ENCODE measurements at regions not wholly inside any gene's neighbourhood (a gene's known extent, or its start where the extent isn't known, plus 50 kb on each side); places are given as distances from the start of the nearest gene placed in this dataset.
"Not testable (repeated sequence)": the region's sequence is repeated elsewhere in the genome, so short reads cannot be mapped to it uniquely, and the experiment has no call there.

DNA sequence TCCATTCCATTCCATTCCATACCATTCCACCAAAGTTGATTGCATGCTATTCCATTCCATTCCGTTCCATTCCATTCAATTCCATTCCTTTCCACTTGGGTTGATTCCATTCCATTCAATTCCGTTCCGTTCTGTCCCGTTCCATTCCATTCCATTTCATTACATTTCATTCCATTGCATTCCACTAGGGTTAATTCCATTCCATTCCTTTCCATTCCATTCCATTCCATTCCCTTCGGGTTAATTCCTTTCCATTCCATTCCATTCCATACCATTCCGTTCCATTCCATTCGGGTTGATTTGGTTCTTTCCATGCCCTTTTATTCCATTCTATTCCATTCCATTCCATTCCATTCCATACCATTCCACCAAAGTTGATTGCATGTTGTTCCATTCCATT lies 131.9 kb downstream of the CWH43 start:
- H3K9me3 ChIP-seq = peaks cover 17 to 28% of the 10 kb centered on the region in 2 donors
- DNase-seq (ENCODE audit: low spot score in 2 of 2); intact Hi-C loops (cut with DNase I); H3K27ac ChIP-seq; H3K36me3 ChIP-seq; H3K4me3 ChIP-seq; H3K27me3 ChIP-seq; H3K4me1 ChIP-seq: not testable (repeated sequence)

DNA sequence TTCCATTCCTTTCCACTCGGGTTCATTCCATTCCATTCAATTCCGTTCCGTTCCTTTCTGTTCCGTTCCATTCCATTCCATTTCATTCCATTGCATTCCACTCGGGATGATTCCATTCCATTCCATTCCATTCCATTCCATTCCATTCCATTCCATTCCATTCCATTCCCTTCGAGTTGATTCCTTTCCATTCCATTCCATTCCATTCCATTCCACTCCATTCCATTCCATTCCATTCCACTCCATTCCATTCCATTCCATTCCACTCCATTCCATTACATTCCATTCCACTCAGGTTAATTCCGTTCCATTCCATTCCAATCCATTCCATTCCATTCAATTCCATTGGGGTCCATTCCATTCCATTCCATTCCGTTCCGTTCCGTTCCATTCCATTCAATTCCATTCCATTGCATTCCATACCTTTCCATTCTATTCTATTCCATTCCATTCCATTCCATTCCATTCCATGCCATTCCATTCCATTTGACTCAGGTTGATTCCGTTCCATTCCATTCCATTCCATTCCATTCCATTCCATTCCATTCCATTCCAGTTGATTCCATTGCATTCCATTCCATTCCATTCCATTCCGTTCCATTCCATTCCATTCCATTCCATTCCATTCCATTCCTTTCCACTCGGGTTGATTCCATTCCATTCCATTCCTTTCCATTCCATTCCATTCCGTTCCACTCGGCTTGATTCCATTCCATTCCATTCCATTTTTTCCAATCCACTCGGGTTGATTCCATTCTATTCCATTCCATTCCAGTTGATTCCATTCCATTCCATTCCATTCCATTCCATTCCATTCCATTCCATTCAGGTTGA lies 132.5 kb downstream of the CWH43 start:
- intact Hi-C loops (cut with DNase I); DNase-seq (ENCODE audit: low spot score in 2 of 2); H3K36me3 ChIP-seq; H3K4me1 ChIP-seq; H3K27ac ChIP-seq; H3K27me3 ChIP-seq; H3K4me3 ChIP-seq: not testable (repeated sequence)
- peaks cover 17 to 28% of the 10 kb centered on the region in 2 donors for H3K9me3 ChIP-seq

DNA sequence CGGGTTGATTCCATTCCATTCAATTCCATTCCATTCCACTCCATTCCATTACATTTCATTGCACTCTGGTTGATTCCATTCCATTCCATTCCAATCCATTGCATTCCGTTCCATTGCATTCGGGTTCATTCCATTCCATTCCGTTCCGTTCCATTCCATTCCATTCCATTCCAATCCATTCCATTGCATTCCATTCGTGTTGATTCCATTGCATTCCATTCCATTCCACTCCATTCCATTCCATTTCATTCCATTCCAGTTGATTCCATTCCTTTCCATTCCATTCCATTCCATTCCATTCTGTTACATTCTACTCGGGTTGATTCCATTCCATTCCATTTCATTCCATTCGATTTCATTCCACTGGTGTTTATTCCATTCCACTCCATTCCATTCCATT lies 133.3 kb downstream of the CWH43 start:
- H3K4me3 ChIP-seq; H3K27ac ChIP-seq; intact Hi-C loops (cut with DNase I); H3K36me3 ChIP-seq; H3K4me1 ChIP-seq; H3K27me3 ChIP-seq; DNase-seq (ENCODE audit: low spot score in 2 of 2): not testable (repeated sequence)
- H3K9me3 ChIP-seq = peaks cover 17 to 28% of the 10 kb centered on the region in 2 donors

- H3K9me3 ChIP-seq = peaks cover 17 to 23% of the 10 kb centered on the region in 2 donors
- intact Hi-C loops (cut with DNase I) = loop anchor here (2.0 kb wide), 2 partner anchors 17 to 31 kb away; no protein-coding TSS in a partner anchor
- not testable (repeated sequence) for H3K4me1 ChIP-seq; H3K4me3 ChIP-seq; H3K27ac ChIP-seq; H3K27me3 ChIP-seq; H3K36me3 ChIP-seq; DNase-seq (ENCODE audit: low spot score in 2 of 2)
Observed at GRCh38 chr4:49120042-49120779, 134.1 kb downstream of the CWH43 start.

- not testable (repeated sequence) for H3K27ac ChIP-seq; H3K4me1 ChIP-seq; H3K4me3 ChIP-seq; H3K27me3 ChIP-seq; DNase-seq (ENCODE audit: low spot score in 2 of 2); H3K36me3 ChIP-seq
- peaks cover 17 to 23% of the 10 kb centered on the region in 2 donors for H3K9me3 ChIP-seq
- intact Hi-C loops (cut with DNase I) = loop anchor here (2.0 kb wide), 2 partner anchors 18 to 30 kb away; no protein-coding TSS in a partner anchor
Observed at GRCh38 chr4:49120804-49121203, 134.7 kb downstream of the CWH43 start.

DNA sequence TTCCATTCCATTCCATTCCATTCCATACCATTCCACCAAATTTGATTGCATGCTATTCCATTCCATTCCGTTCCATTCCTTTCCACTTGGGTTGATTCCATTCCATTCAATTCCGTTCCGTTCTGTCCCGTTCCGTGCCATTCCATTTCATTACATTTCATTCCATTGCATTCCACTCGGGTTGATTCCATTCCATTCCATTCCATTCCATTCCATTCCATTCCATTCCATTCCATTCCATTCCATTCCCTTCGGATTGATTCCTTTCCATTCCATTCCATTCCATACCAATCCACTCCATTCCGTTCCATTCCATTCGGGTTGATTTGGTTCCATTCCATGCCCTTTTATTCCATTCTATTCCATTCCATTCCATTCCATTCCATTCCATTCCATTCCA lies 140.4 kb downstream of the CWH43 start:
- DNase-seq (ENCODE audit: low spot score in 2 of 2); H3K9me3 ChIP-seq; H3K27ac ChIP-seq; H3K4me3 ChIP-seq; H3K27me3 ChIP-seq; intact Hi-C loops (cut with DNase I); H3K4me1 ChIP-seq; H3K36me3 ChIP-seq: not testable (repeated sequence)

GRCh38 chr4:49126858-49127257 lies 140.8 kb downstream of the CWH43 start:
- H3K4me1 ChIP-seq = not testable (repeated sequence)

DNA sequence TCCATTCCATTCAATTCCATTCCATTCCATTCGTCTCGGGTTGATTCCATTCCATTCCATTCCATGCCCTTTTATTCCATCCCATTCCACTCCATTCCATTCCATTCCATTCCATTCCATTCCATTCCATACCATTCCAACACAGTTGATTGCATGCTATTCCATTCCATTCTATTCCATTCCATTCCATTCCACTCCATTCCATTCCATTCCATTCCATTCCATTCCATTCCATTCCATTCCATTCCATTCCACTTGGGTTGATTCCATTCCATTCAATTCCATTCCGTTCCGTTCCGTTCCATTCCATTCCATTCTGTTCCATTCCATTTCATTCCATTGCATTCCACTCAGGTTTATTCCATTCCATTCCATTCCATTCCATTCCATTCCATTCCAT lies 143.3 kb downstream of the CWH43 start:
- H3K9me3 ChIP-seq, H3K36me3 ChIP-seq: not testable (repeated sequence)

More at GRCh38 chr4:49126858-49127257, 140.8 kb downstream of the CWH43 start:
- H3K36me3 ChIP-seq; H3K27me3 ChIP-seq; H3K9me3 ChIP-seq; H3K4me3 ChIP-seq; intact Hi-C loops (cut with DNase I); DNase-seq (ENCODE audit: low spot score in 2 of 2); H3K27ac ChIP-seq: not testable (repeated sequence)

GRCh38 chr4:49129870-49130269 lies 143.8 kb downstream of the CWH43 start:
- H3K27ac ChIP-seq; H3K4me1 ChIP-seq; H3K4me3 ChIP-seq; H3K9me3 ChIP-seq; H3K36me3 ChIP-seq; H3K27me3 ChIP-seq; DNase-seq (ENCODE audit: low spot score in 2 of 2); intact Hi-C loops (cut with DNase I): not testable (repeated sequence)

More for the DNA sequence above, 143.3 kb downstream of the CWH43 start:
- H3K4me3 ChIP-seq; H3K27ac ChIP-seq; H3K4me1 ChIP-seq; H3K27me3 ChIP-seq; intact Hi-C loops (cut with DNase I); DNase-seq (ENCODE audit: low spot score in 2 of 2): not testable (repeated sequence)

GRCh38 chr4:49130724-49131123 lies 144.6 kb downstream of the CWH43 start:
- intact Hi-C loops (cut with DNase I); H3K36me3 ChIP-seq; H3K27ac ChIP-seq; H3K9me3 ChIP-seq; H3K4me3 ChIP-seq; H3K27me3 ChIP-seq; H3K4me1 ChIP-seq; DNase-seq (ENCODE audit: low spot score in 2 of 2): not testable (repeated sequence)

GRCh38 chr4:49137043-49137442 lies 151.0 kb downstream of the CWH43 start:
- H3K36me3 ChIP-seq; intact Hi-C loops (cut with DNase I); H3K27me3 ChIP-seq; DNase-seq (ENCODE audit: low spot score in 2 of 2); H3K9me3 ChIP-seq; H3K4me3 ChIP-seq; H3K4me1 ChIP-seq; H3K27ac ChIP-seq: not testable (repeated sequence)

- H3K27me3 ChIP-seq; H3K4me3 ChIP-seq; DNase-seq (ENCODE audit: low spot score in 2 of 2); H3K36me3 ChIP-seq; intact Hi-C loops (cut with DNase I); H3K27ac ChIP-seq; H3K9me3 ChIP-seq; H3K4me1 ChIP-seq: not testable (repeated sequence)
Observed at GRCh38 chr4:49137961-49138360, 151.9 kb downstream of the CWH43 start.

DNA sequence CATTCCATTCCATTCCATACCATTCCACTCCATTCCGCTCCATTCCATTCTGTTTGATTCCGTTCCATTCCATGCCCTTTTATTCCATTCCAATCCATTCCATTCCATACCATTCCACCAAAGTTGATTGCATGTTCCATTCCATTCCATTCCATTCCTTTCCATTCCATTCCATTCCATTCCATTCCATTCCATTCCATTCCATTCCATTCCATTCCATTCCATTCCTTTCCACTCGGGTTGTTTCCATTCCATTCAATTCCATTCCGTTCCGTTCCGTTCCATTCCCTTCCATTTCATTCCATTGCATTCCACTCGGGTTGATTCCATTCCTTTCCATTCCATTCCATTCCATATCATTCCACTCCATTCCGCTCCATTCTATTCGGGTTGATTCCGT lies 152.7 kb downstream of the CWH43 start:
- H3K9me3 ChIP-seq; H3K36me3 ChIP-seq; H3K27me3 ChIP-seq; H3K4me3 ChIP-seq; DNase-seq (ENCODE audit: low spot score in 2 of 2); H3K4me1 ChIP-seq; H3K27ac ChIP-seq; intact Hi-C loops (cut with DNase I): not testable (repeated sequence)

GRCh38 chr4:49139513-49139912 lies 153.4 kb downstream of the CWH43 start:
- intact Hi-C loops (cut with DNase I); H3K9me3 ChIP-seq; H3K27ac ChIP-seq; H3K4me3 ChIP-seq; H3K36me3 ChIP-seq; H3K27me3 ChIP-seq; H3K4me1 ChIP-seq; DNase-seq (ENCODE audit: low spot score in 2 of 2): not testable (repeated sequence)

Data from ascending aorta (tissue), 2 donors.